Ovary (tissue), 3 donors: ENCODE measurements at regions not wholly inside any gene's neighbourhood (a gene's known extent, or its start where the extent isn't known, plus 50 kb on each side); places are given as distances from the start of the nearest gene placed in this dataset.

Experiments
- CTCF ChIP-seq, 3 donors: fragments of 450-650 bp in 2 of 3; fragments of 200-600 bp in 1 of 3; IDR thresholded peaks; one replicate each; pipeline versions ENCODE4 v1.5.1 to v1.8.0; 2016 to 2022; ENCODE audit warnings: antibody characterized with exemption in 3 of 3, mild to moderate bottlenecking in 1 of 3
- EP300 ChIP-seq: sonication (generic); formaldehyde crosslinking; IDR thresholded peaks from one replicate; pipeline ENCODE4 v1.6.1; 2017; ENCODE audit warnings: antibody characterized with exemption
- donor health status: DM: no; HTN: no; CAD: no.

DNA sequence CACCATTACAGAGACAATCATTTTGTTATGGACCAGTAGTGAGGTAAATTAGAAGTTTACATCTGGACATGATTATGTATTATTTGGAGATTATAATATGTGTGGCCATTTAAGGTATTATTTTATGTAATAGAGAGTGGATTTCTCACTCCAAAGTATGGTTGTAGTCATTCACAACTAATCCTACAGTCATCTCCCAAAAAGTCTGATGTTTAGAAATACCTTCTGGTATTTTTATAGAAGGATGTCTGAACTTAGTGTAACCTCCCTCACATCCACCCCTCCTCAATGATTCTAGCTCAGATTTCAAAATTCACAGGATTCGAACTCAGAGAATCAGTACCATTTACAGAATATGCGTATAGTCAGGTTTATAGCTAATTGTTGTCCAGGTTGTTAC is 346.6 kb upstream of the MEIS2 start:
- TF ChIP-seq CTCF (IDR thresholded peaks at IDR 0.05) (no peak), EP300 (no peak)
